H1 (cell line): ENCODE measurements at regions not wholly inside any gene's neighbourhood (a gene's known extent, or its start where the extent isn't known, plus 50 kb on each side); places are given as distances from the start of the nearest gene placed in this dataset.

Source experiments
- CTCF ChIP-seq, 3 experiments: IDR thresholded peaks; 1 replicate in 2 of 3; 2 replicates in 1 of 3; pipeline versions ENCODE4 v1.5.1 to v1.6.1; 2011; ENCODE audit warnings: low read length in 3 of 3, mild to moderate bottlenecking in 3 of 3, inconsistent platforms in 2 of 3, low read depth in 1 of 3, moderate library complexity in 1 of 3; ENCODE audit not compliant: insufficient read depth in 1 of 3; ENCODE audit errors: control extremely low read depth in 1 of 3
- MAFK ChIP-seq: IDR thresholded peaks from 2 replicates; pipeline ENCODE4 v1.6.1; 2012; ENCODE audit warnings: low read depth, mild to moderate bottlenecking, improper control_type of control experiment, low read length
- MAX ChIP-seq: IDR thresholded peaks from 2 replicates; pipeline ENCODE4 v1.6.1; 2012; ENCODE audit warnings: inconsistent platforms
- POLR2A ChIP-seq, 2 experiments: IDR thresholded peaks; 1 replicate in 1 of 2; 2 replicates in 1 of 2; pipeline ENCODE4 v1.6.1; 2011; ENCODE audit warnings: low read depth in 2 of 2, low read length in 2 of 2, mild to moderate bottlenecking in 2 of 2; ENCODE audit errors: control extremely low read depth in 1 of 2
- SIRT6 ChIP-seq: IDR thresholded peaks from one replicate; pipeline ENCODE4 v1.7.1; 2012; ENCODE audit warnings: low read length, inconsistent platforms
- TAF1 ChIP-seq: IDR thresholded peaks from 2 replicates; pipeline ENCODE4 v1.6.1; 2011; ENCODE audit warnings: mild to moderate bottlenecking, low read depth, low read length
- TAF7 ChIP-seq: optimal IDR thresholded peaks from 2 replicates; pipeline ENCODE3; 2011; ENCODE audit warnings: low read depth, mild to moderate bottlenecking, inconsistent platforms, low read length, moderate library complexity, borderline replicate concordance
- TBP ChIP-seq: IDR thresholded peaks from 2 replicates; pipeline ENCODE4 v1.6.1; 2011; ENCODE audit warnings: low read depth, low read length, improper control_type of control experiment

DNA sequence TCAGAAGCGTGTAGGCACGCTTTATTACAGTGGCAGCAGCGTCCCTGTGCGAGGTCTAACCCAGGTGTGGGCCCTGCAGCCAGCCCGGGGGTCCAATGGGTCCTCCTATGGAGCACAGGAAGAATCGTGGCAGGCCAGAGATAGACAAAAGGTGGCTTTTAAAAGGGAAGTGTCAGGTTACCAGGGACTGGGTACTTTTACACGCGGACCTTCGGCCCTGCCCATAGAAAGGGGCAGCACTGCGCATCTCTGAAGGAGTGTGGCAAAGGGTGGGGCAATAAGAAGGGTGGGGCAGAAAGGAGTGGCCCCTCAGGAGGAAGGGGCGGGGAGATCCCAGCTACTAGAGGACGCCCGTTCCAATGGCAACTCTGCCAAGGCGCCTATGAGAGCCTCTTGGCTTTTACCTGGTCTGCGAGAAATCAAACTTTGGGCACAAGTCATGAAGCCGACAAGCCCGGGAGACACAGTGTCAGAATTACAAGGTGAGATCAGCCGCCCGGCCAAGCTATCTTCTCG is 1419.8 kb downstream of the UQCRFS1 start (continued):
- TF ChIP-seq TAF7 (peak; percentile 42), POLR2A (IDR thresholded peaks at IDR 0.05; ENCODE audit: control extremely low read depth in 1 of 2, low read depth in 2 of 2, low read length in 2 of 2) (peak in 1 of 2 experiments; percentile 32; a peak in 2 of 3 replicates), TAF1 (peak; percentile 46), TBP (peak; percentile 68), MAFK (no peak), CTCF (IDR thresholded peaks at IDR 0.05; ENCODE audit: control extremely low read depth in 1 of 3, insufficient read depth in 1 of 3, low read depth in 1 of 3, low read length in 3 of 3) (no peak), MAX (no peak), SIRT6 (no peak)
